Suprapubic skin (tissue), 4 donors: ENCODE measurements at regions not wholly inside any gene's neighbourhood (a gene's known extent, or its start where the extent isn't known, plus 50 kb on each side); places are given as distances from the start of the nearest gene placed in this dataset.

Source experiments
- DNase-seq, 2 donors: peaks; one replicate each; pipeline ENCODE4 v3.0.0-alpha.2; 2019; ENCODE audit warnings: low spot score in 2 of 2
- H3K27ac ChIP-seq: fragments of 200-600 bp; sonication (generic); one replicate; pipeline ENCODE4 v1.5.1; 2019
- H3K27me3 ChIP-seq: fragments of 200-600 bp; sonication (generic); one replicate; pipeline ENCODE4 v1.5.1; 2019
- H3K36me3 ChIP-seq: fragments of 200-600 bp; sonication (generic); one replicate; pipeline ENCODE4 v1.5.1; 2019
- H3K4me1 ChIP-seq: fragments of 200-600 bp; sonication (generic); one replicate; pipeline ENCODE4 v1.5.1; 2019
- H3K4me3 ChIP-seq: fragments of 200-600 bp; sonication (generic); one replicate; pipeline ENCODE4 v1.5.1; 2019; ENCODE audit warnings: mild to moderate bottlenecking
- H3K9me3 ChIP-seq: fragments of 200-600 bp; sonication (generic); one replicate; pipeline ENCODE4 v1.5.1; 2019
- CTCF ChIP-seq, 2 donors: fragments of 200-600 bp in 1 of 2; fragments of 450-650 bp in 1 of 2; sonication (generic) in 1 of 2; IDR thresholded peaks; one replicate each; pipeline ENCODE4 v1.5.1; 2016 to 2019; ENCODE audit warnings: antibody characterized with exemption in 2 of 2, mild to moderate bottlenecking in 1 of 2, moderate library complexity in 1 of 2
- EP300 ChIP-seq: sonication (generic); formaldehyde crosslinking; IDR thresholded peaks from one replicate; pipeline ENCODE4 v1.6.1; 2017; ENCODE audit warnings: antibody characterized with exemption
- POLR2A ChIP-seq, 2 donors: fragments of 450-650 bp; IDR thresholded peaks; one replicate each; pipeline ENCODE4 v1.6.1; 2017; ENCODE audit warnings: antibody characterized with exemption in 2 of 2, mild to moderate bottlenecking in 2 of 2, moderate library complexity in 2 of 2
- POLR2AphosphoS5 ChIP-seq, 3 donors: sonication (generic); formaldehyde crosslinking; IDR thresholded peaks; one replicate each; pipeline ENCODE4 v1.6.1; 2017; ENCODE audit warnings: antibody characterized with exemption in 3 of 3
- WGBS: methylation state at CpG from one replicate; pipeline ENCODE4 v1.1.5; 2018; 5-methylcytosine and 5-hydroxymethylcytosine counted together

GRCh38 chr9:115598751-115599150 lies 480.8 kb upstream of the TNC start:
- Histone ChIP-seq H3K4me3 (no peak overlapping the region), H3K9me3 (no peaks in the 10 kb centered on the region), H3K27me3 (peaks cover 12% of the 10 kb centered on the region), H3K4me1 (peaks cover 3% of the 10 kb centered on the region), H3K27ac (no peak overlapping the region), H3K36me3 (no peaks in the 10 kb centered on the region)
- no peak for TF ChIP-seq POLR2A (IDR thresholded peaks at IDR 0.05)
- DNase-seq: no peak

- Histone ChIP-seq H3K27ac (no peak overlapping the region), H3K9me3 (no peaks in the 10 kb centered on the region), H3K36me3 (no peaks in the 10 kb centered on the region), H3K4me1 (no peaks in the 10 kb centered on the region), H3K27me3 (peaks cover 12% of the 10 kb centered on the region), H3K4me3 (no peak overlapping the region)
- DNase-seq: no peak
- WGBS: 73% methylated on average over 1 of the region's 1 CpG
- TF ChIP-seq POLR2AphosphoS5 (IDR thresholded peaks at IDR 0.05) (no peak), POLR2A (IDR thresholded peaks at IDR 0.05) (no peak), EP300 (no peak), CTCF (IDR thresholded peaks at IDR 0.05) (no peak)
These were observed 481.9 kb upstream of the TNC start for GRCh38 chr9:115599898-115600297.

- TF ChIP-seq CTCF (IDR thresholded peaks at IDR 0.05): no peak
- TF ChIP-seq POLR2AphosphoS5 (IDR thresholded peaks at IDR 0.05): no peak
- no peak for TF ChIP-seq POLR2A (IDR thresholded peaks at IDR 0.05)
- no peak for TF ChIP-seq EP300
- H3K4me3 ChIP-seq: no peak overlapping the region
These were observed 483.5 kb upstream of the TNC start for GRCh38 chr9:115601434-115601833.

GRCh38 chr9:115604831-115605483 lies 487.0 kb upstream of the TNC start:
- DNase-seq: no peak
- no peak for TF ChIP-seq POLR2AphosphoS5 (IDR thresholded peaks at IDR 0.05)
- TF ChIP-seq CTCF (IDR thresholded peaks at IDR 0.05): no peak
- Histone ChIP-seq H3K36me3 (no peaks in the 10 kb centered on the region), H3K4me3 (no peak overlapping the region), H3K4me1 (no peaks in the 10 kb centered on the region), H3K27ac (no peak overlapping the region), H3K9me3 (no peaks in the 10 kb centered on the region), H3K27me3 (peaks cover 4% of the 10 kb centered on the region)
- 31% methylated on average over 2 of the region's 2 CpGs for WGBS

More at GRCh38 chr9:115601434-115601833, 483.5 kb upstream of the TNC start:
- Histone ChIP-seq H3K27me3 (peaks cover 11% of the 10 kb centered on the region), H3K4me1 (no peaks in the 10 kb centered on the region), H3K9me3 (no peaks in the 10 kb centered on the region), H3K36me3 (no peaks in the 10 kb centered on the region), H3K27ac (no peak overlapping the region)
- DNase-seq: no peak
- 64% methylated on average over 3 of the region's 3 CpGs for WGBS

- Histone ChIP-seq H3K4me3 (no peak overlapping the region), H3K27me3 (peaks cover 9% of the 10 kb centered on the region), H3K9me3 (no peaks in the 10 kb centered on the region), H3K4me1 (no peaks in the 10 kb centered on the region), H3K36me3 (no peaks in the 10 kb centered on the region), H3K27ac (no peak overlapping the region)
- TF ChIP-seq POLR2AphosphoS5 (IDR thresholded peaks at IDR 0.05) (no peak), CTCF (IDR thresholded peaks at IDR 0.05) (no peak), POLR2A (IDR thresholded peaks at IDR 0.05) (no peak), EP300 (no peak)
- DNase-seq: no peak
These were observed 488.9 kb upstream of the TNC start for GRCh38 chr9:115606838-115607237.
